HS-5 (cell line): ENCODE measurements at regions not wholly inside any gene's neighbourhood (a gene's known extent, or its start where the extent isn't known, plus 50 kb on each side); places are given as distances from the start of the nearest gene placed in this dataset.
"Not testable (repeated sequence)": the region's sequence is repeated elsewhere in the genome, so short reads cannot be mapped to it uniquely, and the experiment has no call there.

Experiments
- DNase-seq: peaks from one replicate; pipeline ENCODE4 v3.0.0-alpha.2; 2012; ENCODE audit warnings: low read depth

GRCh38 chr18:25561918-25562317 lies 210.0 kb upstream of the ZNF521 start:
- no peak for DNase-seq

GRCh38 chr18:25560369-25560768 lies 208.4 kb upstream of the ZNF521 start:
- DNase-seq, result no peak

- DNase-seq, result no peak
These were observed 205.0 kb upstream of the ZNF521 start for GRCh38 chr18:25557011-25557410.

- DNase-seq, result no peak
These were observed 201.8 kb upstream of the ZNF521 start for GRCh38 chr18:25553631-25554263.

- no peak for DNase-seq
These were observed 192.8 kb upstream of the ZNF521 start for GRCh38 chr18:25544546-25545287.

GRCh38 chr18:25538175-25538922 lies 186.4 kb upstream of the ZNF521 start:
- DNase-seq, result no peak

GRCh38 chr18:25535495-25535894 lies 183.5 kb upstream of the ZNF521 start:
- no peak for DNase-seq

GRCh38 chr18:25534401-25534800 lies 182.4 kb upstream of the ZNF521 start:
- DNase-seq, result no peak

GRCh38 chr18:25533218-25533617 lies 181.3 kb upstream of the ZNF521 start:
- no peak for DNase-seq

GRCh38 chr18:25531207-25531606 lies 179.2 kb upstream of the ZNF521 start:
- no peak for DNase-seq

- not testable (repeated sequence) for DNase-seq
These were observed 173.8 kb upstream of the ZNF521 start for GRCh38 chr18:25525789-25526188.

GRCh38 chr18:25518716-25519053 lies 166.7 kb upstream of the ZNF521 start:
- DNase-seq, result no peak

- no peak for DNase-seq
These were observed 166.1 kb upstream of the ZNF521 start for GRCh38 chr18:25517881-25518715.

GRCh38 chr18:25516747-25517498 lies 165.0 kb upstream of the ZNF521 start:
- DNase-seq, result no peak

GRCh38 chr18:25516121-25516520 lies 164.2 kb upstream of the ZNF521 start:
- no peak for DNase-seq

- DNase-seq, result no peak
These were observed 158.1 kb upstream of the ZNF521 start for GRCh38 chr18:25510096-25510495.

GRCh38 chr18:25503567-25504081 lies 151.7 kb upstream of the ZNF521 start:
- peak; percentile 34 for DNase-seq

- DNase-seq, result no peak
These were observed 145.3 kb upstream of the ZNF521 start for GRCh38 chr18:25497151-25497794.

- DNase-seq, result no peak
These were observed 144.6 kb upstream of the ZNF521 start for GRCh38 chr18:25496544-25496943.

GRCh38 chr18:25495606-25496005 lies 143.6 kb upstream of the ZNF521 start:
- no peak for DNase-seq

- DNase-seq, result no peak
These were observed 142.9 kb upstream of the ZNF521 start for GRCh38 chr18:25494888-25495287.
